Effector memory CD8-positive, alpha-beta T cell (primary cell): ENCODE measurements at regions not wholly inside any gene's neighbourhood (a gene's known extent, or its start where the extent isn't known, plus 50 kb on each side); places are given as distances from the start of the nearest gene placed in this dataset.

Experiments used
- ATAC-seq: fragments of 150-1000 bp; cut with Tn5 transposase; replicated peaks from 2 replicates; pipeline ENCODE4 v1.10.0; 2021; ENCODE audit warnings: mild to moderate bottlenecking, moderate library complexity
- DNase-seq, 3 experiments: peaks; one replicate each; pipeline ENCODE4 v3.0.0; 2021
- H3K27ac Mint-ChIP-seq, 2 donors: one replicate each; pipeline ENCODE4 v1.8.0; 2022; ENCODE audit warnings: mild to moderate bottlenecking in 2 of 2, mixed read lengths in 2 of 2, moderate library complexity in 2 of 2
- H3K27me3 Mint-ChIP-seq, 2 donors: one replicate each; pipeline ENCODE4 v1.8.0; 2022; ENCODE audit warnings: mixed read lengths in 2 of 2
- H3K36me3 Mint-ChIP-seq: one replicate; pipeline ENCODE4 v1.8.0; 2022; ENCODE audit warnings: mild to moderate bottlenecking, moderate library complexity, mixed read lengths; ENCODE audit not compliant: insufficient read depth
- H3K4me1 Mint-ChIP-seq, 2 donors: one replicate each; pipeline ENCODE4 v1.8.0; 2022; ENCODE audit warnings: low read depth in 2 of 2, mixed read lengths in 2 of 2
- H3K4me3 Mint-ChIP-seq, 2 donors: one replicate each; pipeline ENCODE4 v1.8.0; 2022; ENCODE audit warnings: mild to moderate bottlenecking in 2 of 2, mixed read lengths in 2 of 2, moderate library complexity in 2 of 2
- H3K9me3 Mint-ChIP-seq, 2 donors: one replicate each; pipeline ENCODE4 v1.8.0; 2022; ENCODE audit warnings: mixed read lengths in 2 of 2

DNA sequence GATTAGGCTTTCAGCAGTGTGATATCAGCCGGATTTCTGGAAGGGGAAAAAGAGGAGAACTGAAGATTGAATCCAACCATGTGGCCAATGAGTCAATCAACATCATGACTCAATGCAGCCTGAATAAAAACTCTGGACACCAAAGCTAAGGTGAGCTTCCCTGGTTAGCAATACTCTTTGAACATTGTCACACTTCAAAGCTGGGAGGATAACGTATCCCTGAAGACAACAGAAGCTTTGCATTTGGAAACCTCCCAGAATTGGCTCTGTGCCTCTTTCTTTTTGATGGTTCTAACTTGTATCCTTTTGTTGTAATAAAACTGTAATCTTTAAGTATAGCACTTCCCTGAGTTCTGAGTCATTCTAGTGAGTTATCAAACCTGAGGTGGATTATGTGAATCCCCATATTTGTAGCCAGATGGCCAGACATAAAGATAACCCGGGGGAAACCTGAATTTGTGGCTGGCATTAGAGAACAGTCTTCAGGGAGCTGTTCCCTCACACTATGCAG, 284.4 kb downstream of the IPMK start:
- ATAC-seq (no peak), DNase-seq (no peak)
- H3K9me3 Mint-ChIP-seq = peaks cover 0 to 11% of the 10 kb centered on the region in 2 donors
- H3K4me3 Mint-ChIP-seq = no peak overlapping the region
- no peaks in the 10 kb centered on the region for H3K4me1 Mint-ChIP-seq
- H3K27me3 Mint-ChIP-seq = no peaks in the 10 kb centered on the region
- no peaks in the 10 kb centered on the region for H3K36me3 Mint-ChIP-seq
- no peak overlapping the region for H3K27ac Mint-ChIP-seq

DNA sequence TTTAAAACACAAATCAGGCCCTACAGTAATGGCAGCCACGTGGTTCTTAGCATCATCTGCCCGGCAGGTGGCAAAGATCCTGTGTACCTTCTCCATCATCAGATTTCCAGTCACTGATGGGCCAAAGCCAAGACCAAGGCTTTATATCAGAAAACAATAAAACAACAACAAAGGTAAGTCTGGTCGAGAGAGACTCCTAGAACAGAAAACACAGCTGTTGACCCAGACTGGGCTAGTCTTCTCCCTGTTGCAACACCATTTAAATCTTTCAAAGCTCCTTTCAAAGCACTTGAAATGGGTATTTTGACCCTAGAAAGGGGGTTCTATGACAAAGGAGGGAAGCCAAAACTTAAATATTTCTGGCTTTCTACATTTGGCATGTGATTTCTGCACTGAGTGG, 285.6 kb downstream of the IPMK start:
- ATAC-seq (no peak), DNase-seq (no peak)
- Mint-ChIP-seq H3K27ac (no peak overlapping the region), H3K4me1 (no peaks in the 10 kb centered on the region), H3K4me3 (no peak overlapping the region), H3K9me3 (peaks cover 0 to 11% of the 10 kb centered on the region in 2 donors), H3K27me3 (no peaks in the 10 kb centered on the region), H3K36me3 (no peaks in the 10 kb centered on the region)

DNA sequence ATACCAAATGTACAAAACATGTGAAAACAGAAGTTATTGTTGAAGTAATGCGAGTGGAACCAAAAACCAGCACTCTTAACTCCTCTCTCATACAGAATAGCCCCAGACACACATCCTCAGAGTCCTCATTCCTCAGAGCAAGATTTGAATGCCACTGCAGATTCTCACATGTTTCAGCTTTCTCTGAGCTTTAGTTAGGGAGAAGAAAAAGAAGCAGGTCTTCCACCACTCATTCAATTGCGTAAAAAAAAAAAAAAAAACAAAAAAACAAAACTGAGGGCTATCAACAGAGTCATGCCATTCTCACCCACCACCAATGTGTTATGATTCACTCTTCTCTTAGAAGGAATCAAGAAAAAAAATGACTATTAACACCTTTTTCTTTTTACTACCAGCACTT, 287.7 kb downstream of the IPMK start:
- Mint-ChIP-seq H3K27me3 (no peaks in the 10 kb centered on the region), H3K9me3 (peaks cover 3 to 11% of the 10 kb centered on the region in 2 donors), H3K27ac (no peak overlapping the region), H3K36me3 (no peaks in the 10 kb centered on the region), H3K4me3 (no peak overlapping the region), H3K4me1 (no peaks in the 10 kb centered on the region)
- ATAC-seq = no peak
- no peak for DNase-seq

DNA sequence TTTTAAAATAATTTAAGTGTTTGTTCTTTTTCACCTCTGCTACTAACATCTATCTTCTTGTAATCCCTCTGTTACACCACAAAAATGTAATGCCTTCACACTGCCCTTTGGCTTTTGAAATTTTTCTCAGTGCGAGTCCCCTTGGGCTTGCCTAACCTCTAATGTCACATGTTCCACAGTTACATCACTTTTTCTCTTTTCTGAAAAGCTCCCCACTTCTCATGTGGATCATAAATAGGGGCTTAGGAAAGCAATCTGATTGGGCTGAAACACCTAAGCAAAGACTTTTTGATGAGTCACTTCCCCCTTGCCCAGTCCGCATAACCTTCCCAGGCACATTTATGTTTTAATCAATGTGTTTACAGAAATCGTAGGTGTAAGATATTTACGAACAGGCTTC, 288.2 kb downstream of the IPMK start:
- Mint-ChIP-seq H3K4me3 (no peak overlapping the region), H3K9me3 (peaks cover 3 to 11% of the 10 kb centered on the region in 2 donors), H3K27me3 (no peaks in the 10 kb centered on the region), H3K36me3 (no peaks in the 10 kb centered on the region), H3K4me1 (no peaks in the 10 kb centered on the region), H3K27ac (no peak overlapping the region)
- ATAC-seq = no peak
- DNase-seq = no peak

DNA sequence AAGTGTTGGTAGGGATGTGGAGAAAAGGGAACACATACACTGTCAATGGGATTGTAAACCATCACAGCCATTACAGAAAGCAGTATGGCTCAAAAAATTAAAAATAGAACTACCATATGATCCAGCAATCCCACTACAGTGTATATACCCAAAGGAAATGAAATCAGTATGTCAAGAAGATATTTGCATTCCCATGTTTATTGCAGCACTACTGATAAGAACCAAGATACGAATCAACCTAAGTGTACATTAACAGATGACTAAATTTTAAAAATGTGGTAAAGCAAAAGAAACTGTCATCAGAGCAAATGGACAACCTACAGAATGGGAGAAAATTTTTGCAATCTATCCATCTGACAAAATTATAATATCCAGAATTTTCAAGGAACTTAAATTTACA, 290.4 kb downstream of the IPMK start:
- Mint-ChIP-seq H3K4me1 (no peaks in the 10 kb centered on the region), H3K27ac (no peak overlapping the region), H3K9me3 (peaks cover 5 to 11% of the 10 kb centered on the region in 2 donors), H3K27me3 (no peaks in the 10 kb centered on the region), H3K36me3 (no peaks in the 10 kb centered on the region), H3K4me3 (no peak overlapping the region)
- DNase-seq = no peak
- ATAC-seq = no peak

DNA sequence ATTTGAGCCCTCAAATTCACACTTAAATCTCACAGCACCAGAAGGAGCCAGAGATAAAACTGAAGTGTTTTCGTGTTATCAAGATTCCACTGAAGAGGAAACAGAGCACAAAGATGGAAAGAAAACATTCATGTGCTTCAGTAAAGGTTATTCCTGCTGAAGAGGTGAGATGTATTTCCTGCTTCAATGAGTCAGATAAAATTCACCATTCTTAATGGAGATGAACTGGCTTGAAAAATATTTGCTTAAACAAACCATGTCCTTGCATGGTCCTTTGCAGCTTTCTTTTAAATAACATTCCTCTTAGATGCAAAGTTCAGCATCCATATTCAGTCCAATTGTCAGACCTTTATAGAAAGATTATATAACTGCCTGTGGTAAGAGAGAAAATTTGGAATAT, 294.2 kb downstream of the IPMK start:
- no peak for DNase-seq
- H3K27me3 Mint-ChIP-seq = no peaks in the 10 kb centered on the region

DNA sequence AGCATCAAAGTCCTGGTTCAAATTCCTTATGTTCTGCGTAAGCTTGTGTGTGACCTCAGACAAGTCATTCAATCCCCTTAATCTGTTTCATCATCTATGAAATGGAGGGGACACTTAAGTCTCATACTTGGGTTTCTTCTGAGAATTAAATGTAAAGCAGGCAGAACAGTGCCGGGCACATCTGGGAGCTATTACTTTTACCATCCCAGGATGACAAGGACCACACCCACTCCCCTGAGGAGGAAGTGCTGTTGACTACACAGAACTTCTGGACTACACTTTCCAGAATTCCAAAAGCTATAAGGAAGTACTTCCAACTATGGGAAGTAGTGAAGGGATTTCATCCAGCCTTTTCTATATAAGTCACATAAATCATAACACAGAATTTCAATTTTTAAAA, 294.9 kb downstream of the IPMK start:
- DNase-seq (no peak), ATAC-seq (no peak)
- no peaks in the 10 kb centered on the region for H3K27me3 Mint-ChIP-seq
- no peak overlapping the region for H3K27ac Mint-ChIP-seq
- peaks cover 0 to 5% of the 10 kb centered on the region in 2 donors for H3K9me3 Mint-ChIP-seq
- H3K36me3 Mint-ChIP-seq = no peaks in the 10 kb centered on the region
- no peak overlapping the region for H3K4me3 Mint-ChIP-seq
- no peaks in the 10 kb centered on the region for H3K4me1 Mint-ChIP-seq

More for the DNA sequence above, 294.2 kb downstream of the IPMK start:
- no peak overlapping the region for H3K4me3 Mint-ChIP-seq
- no peak overlapping the region for H3K27ac Mint-ChIP-seq
- no peak for ATAC-seq
- H3K36me3 Mint-ChIP-seq = no peaks in the 10 kb centered on the region
- no peaks in the 10 kb centered on the region for H3K4me1 Mint-ChIP-seq
- H3K9me3 Mint-ChIP-seq = peaks cover 0 to 5% of the 10 kb centered on the region in 2 donors

DNA sequence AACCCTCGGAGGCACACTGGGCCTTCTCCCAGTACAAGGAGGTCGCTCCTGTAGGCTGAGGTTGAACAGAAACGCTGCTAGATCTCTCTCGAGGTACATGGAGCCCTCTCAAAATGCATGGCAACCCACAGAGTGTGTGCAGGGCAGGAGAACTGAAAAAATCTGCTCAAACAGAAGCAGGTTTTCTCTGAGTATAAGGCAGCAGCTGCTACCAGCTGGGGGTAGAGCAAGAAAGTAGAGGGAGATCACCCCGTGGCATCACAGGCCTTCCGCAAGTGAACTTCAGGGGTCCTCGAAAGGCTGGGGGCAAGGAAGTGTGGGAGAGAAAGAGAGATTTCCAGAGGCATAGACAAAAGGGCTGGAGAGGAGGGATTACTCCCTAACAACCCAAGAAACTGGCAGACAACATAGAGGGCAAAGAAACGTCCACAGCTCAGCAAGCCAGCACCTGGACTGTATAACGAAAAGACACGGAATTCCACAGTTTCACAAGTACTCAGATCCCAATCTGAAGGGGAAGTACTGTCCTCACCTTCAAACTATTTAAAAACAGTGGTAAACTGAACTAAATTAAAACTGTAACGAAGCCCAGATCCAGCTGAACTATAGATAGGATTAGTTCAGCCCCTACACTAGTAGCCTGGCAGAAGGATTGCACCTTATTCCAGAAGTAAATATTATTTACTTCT, 299.2 kb downstream of the IPMK start:
- Mint-ChIP-seq H3K4me3 (no peak overlapping the region), H3K9me3 (peaks cover 0 to 3% of the 10 kb centered on the region in 2 donors), H3K4me1 (no peaks in the 10 kb centered on the region), H3K27ac (no peak overlapping the region), H3K36me3 (no peaks in the 10 kb centered on the region), H3K27me3 (no peaks in the 10 kb centered on the region)
- DNase-seq = no peak
- no peak for ATAC-seq

DNA sequence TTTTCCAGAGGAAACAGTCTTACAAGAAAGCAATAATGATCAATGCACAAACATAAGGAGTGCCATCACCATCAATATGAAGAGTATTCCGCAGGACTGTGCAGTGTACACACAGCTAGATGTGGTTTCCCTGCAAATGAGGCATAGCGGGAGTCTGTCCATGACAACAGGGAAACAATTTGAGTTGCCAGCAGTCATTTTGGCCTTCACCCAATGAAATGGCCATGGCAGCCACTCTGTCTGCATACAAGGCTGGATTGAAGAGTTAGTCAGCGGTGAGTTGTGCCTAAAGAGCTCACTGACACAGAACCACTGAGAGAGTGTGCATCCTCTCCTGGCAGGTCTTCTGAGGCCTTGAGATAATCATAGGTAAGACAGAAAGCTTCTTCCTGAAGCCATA, 303.3 kb downstream of the IPMK start:
- Mint-ChIP-seq H3K9me3 (peaks cover 0 to 7% of the 10 kb centered on the region in 2 donors), H3K27ac (no peak overlapping the region), H3K4me1 (no peaks in the 10 kb centered on the region), H3K27me3 (no peaks in the 10 kb centered on the region), H3K4me3 (no peak overlapping the region), H3K36me3 (no peaks in the 10 kb centered on the region)
- ATAC-seq (no peak), DNase-seq (no peak)

DNA sequence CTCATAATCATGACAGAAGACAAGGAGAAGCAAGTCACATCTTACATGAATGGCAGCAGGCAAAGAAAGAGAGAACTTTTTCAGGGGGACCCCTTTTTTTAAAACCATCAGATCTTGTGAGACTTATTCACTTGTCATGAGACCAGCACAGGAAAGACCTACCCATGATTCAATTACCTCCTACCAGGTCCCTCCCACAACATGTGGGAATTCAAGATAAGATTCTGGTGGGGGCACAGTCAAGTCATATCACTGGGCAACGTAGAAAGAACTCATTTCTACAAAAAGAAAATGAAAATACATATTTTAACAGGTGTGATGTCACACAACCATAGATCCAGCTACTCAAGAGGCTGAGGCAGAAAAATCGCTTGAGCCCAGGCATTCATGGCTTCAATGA, 304.1 kb downstream of the IPMK start:
- ATAC-seq = no peak
- no peak for DNase-seq

DNA sequence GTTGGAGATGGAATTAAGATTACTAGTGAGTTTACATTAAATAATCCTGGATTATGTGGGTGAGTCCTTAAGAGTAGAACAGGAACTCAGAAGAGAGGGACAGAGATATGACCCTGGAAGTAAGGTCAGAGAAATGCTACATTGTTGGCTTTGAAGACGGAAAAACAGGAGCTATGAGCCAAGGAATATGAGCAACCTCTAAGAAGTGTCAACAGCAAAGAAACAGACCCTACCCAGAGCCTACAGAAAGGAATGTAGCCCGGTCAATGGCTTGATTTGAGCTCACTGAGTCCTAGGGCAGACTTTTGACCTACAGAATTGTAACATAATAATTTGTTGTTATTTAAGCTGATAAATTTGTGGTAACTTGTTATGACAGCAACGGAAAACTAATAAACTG, 304.9 kb downstream of the IPMK start:
- Mint-ChIP-seq H3K27ac (no peak overlapping the region), H3K9me3 (peaks cover 0 to 7% of the 10 kb centered on the region in 2 donors), H3K4me1 (no peaks in the 10 kb centered on the region), H3K27me3 (no peaks in the 10 kb centered on the region), H3K4me3 (no peak overlapping the region), H3K36me3 (no peaks in the 10 kb centered on the region)
- ATAC-seq (no peak), DNase-seq (no peak)

More for the DNA sequence above, 304.1 kb downstream of the IPMK start:
- H3K9me3 Mint-ChIP-seq = peaks cover 0 to 7% of the 10 kb centered on the region in 2 donors
- H3K27ac Mint-ChIP-seq = no peak overlapping the region
- H3K27me3 Mint-ChIP-seq = no peaks in the 10 kb centered on the region
- H3K4me1 Mint-ChIP-seq = no peaks in the 10 kb centered on the region
- H3K4me3 Mint-ChIP-seq = no peak overlapping the region
- H3K36me3 Mint-ChIP-seq = no peaks in the 10 kb centered on the region

DNA sequence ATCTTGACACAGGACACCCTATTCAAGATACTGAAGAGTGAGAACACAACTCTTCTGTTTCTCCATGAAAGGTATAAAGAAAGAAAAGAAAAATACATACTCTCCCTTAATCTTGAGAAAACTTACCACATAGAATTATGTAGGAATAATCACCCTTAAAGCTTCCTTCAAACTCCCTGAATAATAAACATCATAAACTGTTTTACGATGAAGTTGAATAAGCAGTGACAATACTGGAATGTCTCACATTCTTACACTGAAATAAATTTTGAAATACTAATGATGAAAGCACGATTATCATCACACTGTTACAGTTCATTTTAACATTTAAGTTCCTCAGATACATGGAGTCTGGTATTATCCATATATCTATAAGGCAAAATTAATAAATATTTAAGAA, 306.2 kb downstream of the IPMK start:
- DNase-seq = no peak
- ATAC-seq = no peak
- H3K9me3 Mint-ChIP-seq = peaks cover 0 to 8% of the 10 kb centered on the region in 2 donors
- H3K4me1 Mint-ChIP-seq = no peaks in the 10 kb centered on the region
- no peaks in the 10 kb centered on the region for H3K36me3 Mint-ChIP-seq
- H3K4me3 Mint-ChIP-seq = no peak overlapping the region
- no peak overlapping the region for H3K27ac Mint-ChIP-seq
- H3K27me3 Mint-ChIP-seq = no peaks in the 10 kb centered on the region

DNA sequence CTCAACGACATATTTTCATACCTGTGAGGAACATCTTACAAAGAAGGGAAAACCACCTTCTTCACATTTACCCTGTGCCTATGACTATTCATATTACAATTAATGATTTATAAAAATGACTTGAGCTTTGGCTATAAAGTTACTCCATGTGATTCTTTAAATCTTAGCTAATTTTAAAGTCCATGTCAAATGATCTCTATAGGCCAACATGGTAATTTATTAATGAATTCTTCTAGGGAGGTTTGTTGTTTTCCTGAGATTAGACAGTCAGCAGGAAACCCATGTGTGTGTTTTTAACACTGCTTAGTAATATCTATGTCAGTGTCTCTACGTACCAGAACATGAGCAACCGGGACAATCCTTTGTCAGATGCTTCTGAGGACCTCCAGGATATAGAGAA, 307.3 kb downstream of the IPMK start:
- DNase-seq = no peak
- Mint-ChIP-seq H3K36me3 (peaks cover 4% of the 10 kb centered on the region), H3K27ac (no peak overlapping the region)

DNA sequence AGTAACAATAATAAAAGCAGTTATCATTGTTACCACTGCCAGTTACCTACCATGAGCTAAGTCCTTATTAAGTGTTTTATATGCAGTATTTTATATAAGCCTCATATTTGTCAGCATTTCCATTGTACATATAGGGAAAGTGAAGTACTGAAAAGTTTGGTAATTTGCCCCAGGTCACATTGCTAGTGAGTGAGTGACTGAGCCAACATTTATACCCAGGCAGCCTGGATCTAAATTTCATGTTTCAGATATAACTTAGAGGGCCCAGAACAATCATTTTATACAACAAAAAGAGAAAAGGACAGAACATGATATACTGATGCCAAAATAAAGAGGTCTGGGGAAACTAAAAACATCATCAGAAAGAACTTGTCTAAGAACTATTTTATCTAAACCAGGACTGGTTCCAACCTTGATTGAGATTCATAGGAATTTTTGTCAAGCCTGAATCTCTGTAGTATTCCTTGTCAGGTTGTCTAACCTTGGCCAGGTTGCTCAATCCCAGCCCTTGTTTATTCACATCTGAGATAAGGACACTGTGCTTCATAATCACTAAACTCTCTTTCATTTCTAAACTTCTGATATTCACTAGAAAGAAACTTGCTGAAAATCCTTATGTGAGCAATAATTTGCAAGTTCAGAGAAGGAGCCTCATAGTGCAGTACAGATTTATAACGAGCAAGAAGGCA, 308.2 kb downstream of the IPMK start:
- Mint-ChIP-seq H3K36me3 (peaks cover 4% of the 10 kb centered on the region), H3K4me3 (no peak overlapping the region), H3K9me3 (peaks cover 5 to 7% of the 10 kb centered on the region in 2 donors), H3K4me1 (no peaks in the 10 kb centered on the region), H3K27me3 (no peaks in the 10 kb centered on the region), H3K27ac (no peak overlapping the region)
- ATAC-seq (no peak), DNase-seq (no peak)

More for the DNA sequence above, 307.3 kb downstream of the IPMK start:
- no peaks in the 10 kb centered on the region for H3K27me3 Mint-ChIP-seq
- ATAC-seq = no peak
- no peak overlapping the region for H3K4me3 Mint-ChIP-seq
- H3K9me3 Mint-ChIP-seq = peaks cover 0 to 7% of the 10 kb centered on the region in 2 donors
- H3K4me1 Mint-ChIP-seq = no peaks in the 10 kb centered on the region
